Uterus (tissue), 3 donors: ENCODE measurements at regions not wholly inside any gene's neighbourhood (a gene's known extent, or its start where the extent isn't known, plus 50 kb on each side); places are given as distances from the start of the nearest gene placed in this dataset.

ENCODE experiments used
- DNase-seq, 2 donors: peaks; one replicate each; pipeline ENCODE4 v3.0.0-alpha.2; 2019 to 2020
- H3K27ac ChIP-seq, 2 donors: fragments of 200-600 bp; sonication (generic); 1 replicate in 1 of 2; 2 replicates in 1 of 2; pipeline ENCODE4 v1.5.1; 2016 to 2018
- H3K27me3 ChIP-seq, 2 donors: fragments of 200-600 bp; sonication (generic); one replicate each; pipeline ENCODE4 v1.5.1; 2018 to 2019; ENCODE audit warnings: control low read depth in 1 of 2
- H3K36me3 ChIP-seq, 2 donors: fragments of 200-600 bp; sonication (generic); one replicate each; pipeline ENCODE4 v1.5.1; 2019; ENCODE audit warnings: control low read depth in 1 of 2
- H3K4me1 ChIP-seq, 2 donors: fragments of 200-600 bp; sonication (generic); one replicate each; pipeline ENCODE4 v1.5.1; 2018 to 2019; ENCODE audit warnings: control low read depth in 1 of 2
- H3K4me3 ChIP-seq, 2 donors: fragments of 200-600 bp; sonication (generic); 1 replicate in 1 of 2; 2 replicates in 1 of 2; pipeline ENCODE4 v1.5.1; 2018 to 2019; ENCODE audit warnings: mild to moderate bottlenecking in 1 of 2
- H3K9me3 ChIP-seq, 2 donors: fragments of 200-600 bp; sonication (generic); one replicate each; pipeline ENCODE4 v1.5.1; 2019; ENCODE audit warnings: control low read depth in 1 of 2
- POLR2A ChIP-seq, 2 donors: fragments of 450-650 bp; IDR thresholded peaks; one replicate each; pipeline ENCODE4 v1.6.1; 2016; ENCODE audit warnings: antibody characterized with exemption in 2 of 2, mild to moderate bottlenecking in 1 of 2, moderate library complexity in 1 of 2
- intact Hi-C: fragments of 100-400 bp; cut with DNase I; formaldehyde crosslinking; loops from one replicate; pipeline ENCODE4 v1.15.1; 2023; ENCODE audit warnings: low total_unique reads
- TF ChIP-seq, protein P1 (sequence below), 4 experiments: fragments of 200-600 bp in 2 of 4; fragments of 450-650 bp in 2 of 4; sonication (generic) in 2 of 4; IDR thresholded peaks; one replicate each; pipeline ENCODE4 v1.5.1; 2016 to 2019; ENCODE audit warnings: antibody characterized with exemption in 4 of 4, mild to moderate bottlenecking in 2 of 4, moderate library complexity in 1 of 4
- donor health status: DM: yes; HTN: yes; CAD: no.

DNA sequence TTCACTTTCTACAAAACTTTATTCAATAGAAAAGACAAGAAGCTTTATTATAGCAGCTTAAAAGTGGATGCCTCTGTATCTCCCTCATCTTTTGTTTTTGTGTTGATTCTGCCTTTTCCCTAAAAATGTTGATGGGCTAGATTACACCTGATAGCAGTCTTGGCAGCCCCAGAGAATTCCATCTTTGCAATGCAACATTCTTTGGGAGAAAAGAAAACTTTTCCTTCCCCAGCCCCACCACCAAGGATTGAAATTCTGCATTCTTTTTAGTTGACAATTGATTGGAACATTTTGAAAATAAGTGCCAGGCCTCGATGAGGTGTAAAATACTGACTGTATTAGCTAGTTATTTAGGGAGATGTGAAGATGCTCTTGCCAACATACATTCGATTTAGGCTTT is 306.8 kb upstream of the G2E3 start:
- TF ChIP-seq, protein P1, sequence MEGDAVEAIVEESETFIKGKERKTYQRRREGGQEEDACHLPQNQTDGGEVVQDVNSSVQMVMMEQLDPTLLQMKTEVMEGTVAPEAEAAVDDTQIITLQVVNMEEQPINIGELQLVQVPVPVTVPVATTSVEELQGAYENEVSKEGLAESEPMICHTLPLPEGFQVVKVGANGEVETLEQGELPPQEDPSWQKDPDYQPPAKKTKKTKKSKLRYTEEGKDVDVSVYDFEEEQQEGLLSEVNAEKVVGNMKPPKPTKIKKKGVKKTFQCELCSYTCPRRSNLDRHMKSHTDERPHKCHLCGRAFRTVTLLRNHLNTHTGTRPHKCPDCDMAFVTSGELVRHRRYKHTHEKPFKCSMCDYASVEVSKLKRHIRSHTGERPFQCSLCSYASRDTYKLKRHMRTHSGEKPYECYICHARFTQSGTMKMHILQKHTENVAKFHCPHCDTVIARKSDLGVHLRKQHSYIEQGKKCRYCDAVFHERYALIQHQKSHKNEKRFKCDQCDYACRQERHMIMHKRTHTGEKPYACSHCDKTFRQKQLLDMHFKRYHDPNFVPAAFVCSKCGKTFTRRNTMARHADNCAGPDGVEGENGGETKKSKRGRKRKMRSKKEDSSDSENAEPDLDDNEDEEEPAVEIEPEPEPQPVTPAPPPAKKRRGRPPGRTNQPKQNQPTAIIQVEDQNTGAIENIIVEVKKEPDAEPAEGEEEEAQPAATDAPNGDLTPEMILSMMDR (IDR thresholded peaks at IDR 0.05), result no peak
- TF ChIP-seq POLR2A (IDR thresholded peaks at IDR 0.05), result no peak
- DNase-seq, result no peak
- Histone ChIP-seq H3K36me3 (no peaks in the 10 kb centered on the region), H3K9me3 (no peaks in the 10 kb centered on the region), H3K4me1 (no peaks in the 10 kb centered on the region), H3K27ac (no peak overlapping the region), H3K4me3 (no peak overlapping the region), H3K27me3 (no peaks in the 10 kb centered on the region)
- intact Hi-C loops, result no loop called here

DNA sequence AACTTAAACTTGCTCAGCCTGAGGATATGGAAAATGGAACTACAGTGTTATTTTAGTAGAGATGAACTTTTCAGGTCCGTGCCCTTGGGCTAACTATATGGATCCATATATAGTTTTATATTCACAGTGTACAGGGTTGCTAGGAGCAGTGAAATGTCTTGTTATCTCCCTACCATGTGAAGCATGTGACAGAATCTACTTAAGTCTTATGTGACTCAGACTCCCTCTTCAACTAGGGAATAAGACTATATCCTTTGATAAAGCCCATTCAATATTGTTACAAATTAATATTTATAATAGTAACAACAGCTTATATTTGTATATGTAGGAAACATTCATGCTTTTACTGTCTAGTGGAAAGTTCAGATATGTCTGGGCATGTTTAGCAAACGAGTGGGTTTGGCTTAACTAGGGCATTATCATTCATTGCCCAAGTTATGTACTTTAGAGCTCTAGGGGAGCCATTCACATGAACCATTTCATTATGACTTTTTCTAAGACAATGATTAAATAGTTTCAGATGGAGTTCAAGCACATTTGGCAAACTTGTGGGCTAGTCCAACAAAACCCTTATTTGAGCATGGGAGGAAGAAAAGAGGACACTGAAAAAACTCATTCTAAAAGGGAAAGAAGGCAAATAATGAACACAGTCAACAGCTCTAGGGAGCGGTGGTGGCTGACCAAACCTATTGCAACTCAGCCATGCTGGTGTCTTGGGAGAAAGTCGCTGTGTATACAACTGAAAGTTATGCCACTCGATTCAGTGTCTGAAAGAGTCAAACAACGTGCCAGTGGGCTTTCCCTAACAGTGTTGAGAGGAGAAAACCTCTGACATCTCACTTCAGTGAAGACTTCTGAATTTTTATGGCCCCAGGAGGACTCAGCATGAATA is 305.9 kb upstream of the G2E3 start:
- Histone ChIP-seq H3K4me3 (no peak overlapping the region), H3K27me3 (no peaks in the 10 kb centered on the region), H3K27ac (no peak overlapping the region), H3K9me3 (no peaks in the 10 kb centered on the region), H3K4me1 (no peaks in the 10 kb centered on the region), H3K36me3 (no peaks in the 10 kb centered on the region)
- intact Hi-C loops, result no loop called here
- DNase-seq, result no peak
- no peak for TF ChIP-seq POLR2A (IDR thresholded peaks at IDR 0.05)
- TF ChIP-seq, protein P1 (IDR thresholded peaks at IDR 0.05), result no peak

DNA sequence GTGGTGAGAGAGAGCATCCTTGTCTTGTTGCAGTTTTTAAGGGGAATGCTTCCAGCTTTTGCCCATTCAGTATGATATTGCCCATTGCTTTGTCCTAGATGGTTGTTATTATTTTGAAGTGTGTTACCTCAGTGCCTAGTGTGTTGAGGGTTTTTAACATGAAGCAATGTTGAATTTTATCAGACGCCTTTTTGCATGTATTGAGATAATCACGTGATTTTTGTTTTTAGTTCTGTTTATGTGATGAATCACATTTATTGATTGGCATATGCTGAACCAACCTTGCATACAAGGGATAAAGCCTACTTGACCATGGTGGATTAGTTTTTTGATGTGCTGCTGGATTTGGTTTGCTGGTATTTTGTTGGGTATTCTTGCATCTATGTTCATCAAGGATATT is 302.3 kb upstream of the G2E3 start:
- Histone ChIP-seq H3K27me3 (no peaks in the 10 kb centered on the region), H3K4me1 (no peaks in the 10 kb centered on the region), H3K9me3 (no peaks in the 10 kb centered on the region), H3K36me3 (no peaks in the 10 kb centered on the region), H3K4me3 (no peak overlapping the region), H3K27ac (no peak overlapping the region)
- TF ChIP-seq, protein P1 (IDR thresholded peaks at IDR 0.05), result no peak
- intact Hi-C loops, result no loop called here
- DNase-seq, result no peak

DNA sequence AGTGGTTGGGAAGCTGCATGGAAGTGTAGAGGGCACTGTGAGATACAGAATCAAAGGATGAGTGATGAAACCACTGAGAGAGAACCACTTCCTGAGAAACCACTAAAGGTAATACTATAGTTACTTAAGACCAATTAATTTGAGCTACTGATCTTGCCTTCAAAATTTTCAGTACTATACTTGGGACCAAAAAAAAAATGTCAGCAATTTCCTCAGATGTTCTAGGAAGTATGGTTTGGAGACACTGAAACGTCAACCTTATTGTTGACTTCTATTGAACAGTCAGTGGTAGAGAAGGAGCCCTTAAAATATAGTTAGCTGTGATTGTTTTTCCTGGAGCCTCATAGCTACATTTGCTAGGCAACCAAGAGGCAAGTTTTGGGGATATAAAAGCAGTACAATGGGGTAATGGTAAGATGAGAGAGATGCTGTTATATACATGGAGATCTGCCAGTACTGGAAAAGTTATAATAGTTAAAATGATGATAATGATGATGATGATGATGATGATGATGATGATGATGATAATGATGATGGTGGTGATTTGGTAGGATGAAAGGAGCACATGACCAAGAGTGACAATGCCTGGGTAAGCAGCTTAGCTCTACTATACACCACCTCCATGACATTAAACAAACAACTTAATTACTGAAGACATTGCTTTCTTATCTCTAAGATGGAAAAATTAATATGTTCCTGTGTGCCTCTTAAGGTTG is 300.9 kb upstream of the G2E3 start:
- TF ChIP-seq POLR2A (IDR thresholded peaks at IDR 0.05), result no peak
- TF ChIP-seq, protein P1 (IDR thresholded peaks at IDR 0.05), result no peak
- intact Hi-C loops, result no loop called here
- Histone ChIP-seq H3K36me3 (no peaks in the 10 kb centered on the region), H3K4me3 (no peak overlapping the region), H3K27me3 (no peaks in the 10 kb centered on the region), H3K4me1 (no peaks in the 10 kb centered on the region), H3K9me3 (no peaks in the 10 kb centered on the region), H3K27ac (no peak overlapping the region)
- no peak for DNase-seq
